ENCODE measurements at regions not wholly inside any gene's neighbourhood (a gene's known extent, or its start where the extent isn't known, plus 50 kb on each side); places are given as distances from the start of the nearest gene placed in this dataset.
A peak's percentile ranks its signal among the peaks of the same experiment; 100 is the strongest.

- H3K27me3 ChIP-seq = no peaks in the 10 kb centered on the region
- H3K27ac ChIP-seq = no peak overlapping the region
- TF ChIP-seq, protein P1, sequence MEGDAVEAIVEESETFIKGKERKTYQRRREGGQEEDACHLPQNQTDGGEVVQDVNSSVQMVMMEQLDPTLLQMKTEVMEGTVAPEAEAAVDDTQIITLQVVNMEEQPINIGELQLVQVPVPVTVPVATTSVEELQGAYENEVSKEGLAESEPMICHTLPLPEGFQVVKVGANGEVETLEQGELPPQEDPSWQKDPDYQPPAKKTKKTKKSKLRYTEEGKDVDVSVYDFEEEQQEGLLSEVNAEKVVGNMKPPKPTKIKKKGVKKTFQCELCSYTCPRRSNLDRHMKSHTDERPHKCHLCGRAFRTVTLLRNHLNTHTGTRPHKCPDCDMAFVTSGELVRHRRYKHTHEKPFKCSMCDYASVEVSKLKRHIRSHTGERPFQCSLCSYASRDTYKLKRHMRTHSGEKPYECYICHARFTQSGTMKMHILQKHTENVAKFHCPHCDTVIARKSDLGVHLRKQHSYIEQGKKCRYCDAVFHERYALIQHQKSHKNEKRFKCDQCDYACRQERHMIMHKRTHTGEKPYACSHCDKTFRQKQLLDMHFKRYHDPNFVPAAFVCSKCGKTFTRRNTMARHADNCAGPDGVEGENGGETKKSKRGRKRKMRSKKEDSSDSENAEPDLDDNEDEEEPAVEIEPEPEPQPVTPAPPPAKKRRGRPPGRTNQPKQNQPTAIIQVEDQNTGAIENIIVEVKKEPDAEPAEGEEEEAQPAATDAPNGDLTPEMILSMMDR (IDR thresholded peaks at IDR 0.05) = no peak
- no peaks in the 10 kb centered on the region for H3K4me1 ChIP-seq
- no peak for DNase-seq
- H3K9me3 ChIP-seq = no peaks in the 10 kb centered on the region
- intact Hi-C loops (cut with DNase I) = no loop called here
- no peak for ATAC-seq
- H3K36me3 ChIP-seq = no peaks in the 10 kb centered on the region
- H3K4me3 ChIP-seq = no peak overlapping the region
Measured at GRCh38 chr3:65033576-65033975, 345.8 kb upstream of the ADAMTS9 start.

- DNase-seq = no peak
- no peaks in the 10 kb centered on the region for H3K36me3 ChIP-seq
- no peaks in the 10 kb centered on the region for H3K4me1 ChIP-seq
- ATAC-seq = peak; percentile 13
- H3K9me3 ChIP-seq = no peaks in the 10 kb centered on the region
- H3K4me3 ChIP-seq = no peak overlapping the region
- TF ChIP-seq, protein P1 (IDR thresholded peaks at IDR 0.05) = no peak
- no peaks in the 10 kb centered on the region for H3K27me3 ChIP-seq
- no peak overlapping the region for H3K27ac ChIP-seq
- intact Hi-C loops (cut with DNase I) = no loop called here
Measured at GRCh38 chr3:65030847-65031463, 343.2 kb upstream of the ADAMTS9 start.

GRCh38 chr3:65030014-65030627, 342.3 kb upstream of the ADAMTS9 start:
- TF ChIP-seq, protein P1 (IDR thresholded peaks at IDR 0.05) = no peak
- no peaks in the 10 kb centered on the region for H3K36me3 ChIP-seq
- H3K27me3 ChIP-seq = no peaks in the 10 kb centered on the region
- intact Hi-C loops (cut with DNase I) = no loop called here
- ATAC-seq (no peak), DNase-seq (no peak)
- no peak overlapping the region for H3K4me3 ChIP-seq
- no peaks in the 10 kb centered on the region for H3K9me3 ChIP-seq
- no peaks in the 10 kb centered on the region for H3K4me1 ChIP-seq
- no peak overlapping the region for H3K27ac ChIP-seq

GRCh38 chr3:65029130-65029529, 341.3 kb upstream of the ADAMTS9 start:
- DNase-seq (no peak), ATAC-seq (no peak)
- Histone ChIP-seq H3K4me1 (no peaks in the 10 kb centered on the region), H3K27ac (no peak overlapping the region), H3K36me3 (no peaks in the 10 kb centered on the region), H3K4me3 (no peak overlapping the region), H3K27me3 (no peaks in the 10 kb centered on the region), H3K9me3 (no peaks in the 10 kb centered on the region)
- TF ChIP-seq, protein P1 (IDR thresholded peaks at IDR 0.05) = no peak
- intact Hi-C loops (cut with DNase I) = no loop called here

DNA sequence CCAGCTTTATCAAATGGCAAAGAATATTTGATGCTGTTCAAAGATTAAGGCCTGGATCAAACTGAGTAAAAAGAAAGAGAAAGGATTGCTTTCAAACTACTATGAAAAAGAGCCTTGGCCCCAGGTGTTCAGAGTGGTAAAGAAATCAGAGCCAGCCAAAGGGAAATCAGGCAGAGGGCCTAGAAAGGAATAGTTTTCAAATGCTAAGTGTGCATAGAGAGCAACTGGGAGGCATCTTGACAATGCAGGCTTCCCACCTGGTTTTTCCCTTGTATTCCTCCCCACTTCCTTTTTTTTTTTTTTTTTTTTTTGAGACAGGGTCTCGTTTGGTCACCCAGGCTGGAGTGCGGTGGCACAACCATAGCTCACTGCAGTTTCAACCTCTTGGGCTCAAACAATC, 340.2 kb upstream of the ADAMTS9 start:
- ATAC-seq (no peak), DNase-seq (no peak)
- Histone ChIP-seq H3K9me3 (no peaks in the 10 kb centered on the region), H3K27ac (no peak overlapping the region), H3K36me3 (no peaks in the 10 kb centered on the region), H3K27me3 (no peaks in the 10 kb centered on the region), H3K4me1 (no peaks in the 10 kb centered on the region), H3K4me3 (no peak overlapping the region)
- intact Hi-C loops (cut with DNase I) = no loop called here
- TF ChIP-seq, protein P1 (IDR thresholded peaks at IDR 0.05) = no peak
